ENCODE measurements at regions not wholly inside any gene's neighbourhood (a gene's known extent, or its start where the extent isn't known, plus 50 kb on each side); places are given as distances from the start of the nearest gene placed in this dataset.

GRCh38 chr2:88870267-88870839 is 178.9 kb downstream of the RPIA start:
- Histone ChIP-seq H3K4me2 (ENCODE audit: insufficient read depth, low read length) (no peak overlapping the region), H3K4me3 (replicated peaks in 1 of 3; ENCODE audit: insufficient read depth in 1 of 3, low read depth in 1 of 3, low read length in 3 of 3) (no peak overlapping the region), H3K79me2 (ENCODE audit: control insufficient read depth, insufficient read depth, low read length) (no peaks in the 10 kb centered on the region), H3K9ac (replicated peaks; ENCODE audit: extremely low read depth, insufficient read depth, low read length) (no peak overlapping the region), H3K36me3 (ENCODE audit: control insufficient read depth in 2 of 2, extremely low read depth in 1 of 2, insufficient read depth in 2 of 2, low read length in 2 of 2) (no peaks in the 10 kb centered on the region), H3K27me3 (ENCODE audit: control insufficient read depth in 2 of 2, insufficient read depth in 2 of 2, low read length in 2 of 2) (peaks cover 7 to 16% of the 10 kb centered on the region in 2 experiments), H3K27ac (ENCODE audit: insufficient read depth, low read depth, low read length) (no peak overlapping the region), H3K9me1 (replicated peaks; ENCODE audit: control insufficient read depth, extremely low read depth, insufficient read depth, low read length) (no peaks in the 10 kb centered on the region), H4K20me1 (replicated peaks; ENCODE audit: control insufficient read depth, extremely low read depth, insufficient read depth, low read length) (no peaks in the 10 kb centered on the region), H2AFZ (ENCODE audit: low read depth, low read length) (no peak overlapping the region), H3K9me3 (replicated peaks; ENCODE audit: control insufficient read depth, insufficient read depth, low read length) (no peaks in the 10 kb centered on the region), H3K4me1 (ENCODE audit: control insufficient read depth, extremely low read depth, insufficient read depth, low read length) (no peaks in the 10 kb centered on the region)
- no peak for FAIRE-seq
- TF ChIP-seq FOS (IDR thresholded peaks at IDR 0.05; ENCODE audit: borderline replicate concordance, insufficient read depth, low read length) (no peak), MYC (IDR thresholded peaks at IDR 0.05; ENCODE audit: low read depth, low read length) (no peak), GATA2 (IDR thresholded peaks at IDR 0.05; ENCODE audit: insufficient read depth, insufficient read length, low read depth, low read length) (no peak), MAX (IDR thresholded peaks at IDR 0.05; ENCODE audit: insufficient read depth, insufficient read length) (no peak), CTCF (IDR thresholded peaks at IDR 0.05; ENCODE audit: extremely low read depth in 1 of 2, insufficient read depth in 1 of 2, low read depth in 1 of 2, low read length in 2 of 2) (no peak), JUN (IDR thresholded peaks at IDR 0.05; ENCODE audit: borderline replicate concordance, insufficient read depth, insufficient read length, low read depth) (no peak), EZH2 (IDR thresholded peaks at IDR 0.05; ENCODE audit: borderline replicate concordance, low read depth, low read length, severe bottlenecking) (no peak), POLR2A (IDR thresholded peaks at IDR 0.05; ENCODE audit: low read depth, low read length) (no peak)
- intact Hi-C loops (cut with micrococcal nuclease) (loop anchor here (5.0 to 10.0 kb wide), 3 partner anchors 38 to 274 kb away; no protein-coding TSS in a partner anchor), dilution Hi-C loops (cut with MboI; ENCODE audit: extremely low pct_ligation_motif_present, low sequenced_read_pairs) (no loop called here)
- DNase-seq (ENCODE audit: low read depth, low spot score), result no peak
- ChIA-PET CTCF (interaction anchor here (1.6 to 2.7 kb wide), 3 partner anchors 10 to 57 kb away, joined by 10 to 23 read pairs (median 10); no protein-coding TSS in a partner anchor), POLR2A (no interaction called here)
- no TSS peak for BruUV-seq (replicated peaks)
